HEK293T (cell line): ENCODE measurements at regions not wholly inside any gene's neighbourhood (a gene's known extent, or its start where the extent isn't known, plus 50 kb on each side); places are given as distances from the start of the nearest gene placed in this dataset.

ENCODE experiments used
- CTBP1 ChIP-seq: fragments of 450-650 bp; IDR thresholded peaks from 2 replicates; pipeline ENCODE4 v1.6.1; 2016; ENCODE audit warnings: borderline replicate concordance
- FOXA1 ChIP-seq: fragments of 450-650 bp; IDR thresholded peaks from 2 replicates; pipeline ENCODE4 v1.6.1; 2016; ENCODE audit warnings: mild to moderate bottlenecking
- FOXK2 ChIP-seq: fragments of 450-650 bp; IDR thresholded peaks from 2 replicates; pipeline ENCODE4 v1.6.1; 2016; ENCODE audit warnings: mild to moderate bottlenecking
- FOXM1 ChIP-seq: fragments of 450-650 bp; IDR thresholded peaks from 2 replicates; pipeline ENCODE4 v1.6.1; 2017; ENCODE audit warnings: mild to moderate bottlenecking, borderline replicate concordance
- HDGF ChIP-seq: fragments of 450-650 bp; IDR thresholded peaks from 2 replicates; pipeline ENCODE4 v1.6.1; 2017; ENCODE audit warnings: antibody characterized with exemption, borderline replicate concordance
- L3MBTL2 ChIP-seq: fragments of 450-650 bp; conservative IDR thresholded peaks from 2 replicates; pipeline ENCODE4 v1.6.1; 2016; ENCODE audit warnings: mild to moderate bottlenecking
- PKNOX1 ChIP-seq: fragments of 450-650 bp; IDR thresholded peaks from 2 replicates; pipeline ENCODE4 v1.6.1; 2016
- SP1 ChIP-seq: fragments of 450-650 bp; IDR thresholded peaks from 2 replicates; pipeline ENCODE4 v1.6.1; 2017

GRCh38 chr18:73827801-73828200, 319.8 kb downstream of the FBXO15 start:
- TF ChIP-seq HDGF = no peak
- no peak for TF ChIP-seq FOXK2
- no peak for TF ChIP-seq PKNOX1
- no peak for TF ChIP-seq CTBP1
- TF ChIP-seq FOXA1 = no peak
- no peak for TF ChIP-seq FOXM1
- TF ChIP-seq L3MBTL2 = no peak
- TF ChIP-seq SP1 = no peak
